ENCODE measurements at regions not wholly inside any gene's neighbourhood (a gene's known extent, or its start where the extent isn't known, plus 50 kb on each side); places are given as distances from the start of the nearest gene placed in this dataset.

DNA sequence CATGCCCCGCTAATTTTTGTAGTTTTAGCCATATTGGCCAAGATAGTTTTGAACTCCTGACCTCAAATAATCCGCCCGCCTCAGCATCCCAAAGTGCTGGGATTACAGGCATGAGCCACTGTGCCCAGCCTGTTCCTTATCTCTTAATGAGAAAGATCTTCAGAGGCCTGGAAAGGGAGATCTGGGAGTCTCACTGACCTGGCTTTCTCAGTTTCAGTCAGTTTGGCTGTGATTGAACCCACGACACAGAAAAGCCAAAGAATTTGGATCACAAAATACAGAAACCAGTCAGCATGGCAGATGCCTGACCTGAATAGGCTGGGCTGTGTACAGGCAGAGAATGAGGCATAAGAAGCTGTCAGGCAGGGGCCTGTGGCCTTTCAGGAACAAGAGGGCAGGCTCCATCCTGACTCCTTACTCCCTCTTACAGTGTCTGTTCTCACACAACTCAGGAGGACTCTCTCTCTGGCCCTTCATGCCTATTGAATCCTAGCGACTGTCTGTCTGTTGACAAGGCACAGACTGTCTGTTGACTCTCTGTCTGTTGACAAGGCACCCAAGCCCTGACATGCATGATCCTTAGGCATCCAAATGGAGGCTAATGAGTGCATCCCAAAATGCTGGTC is 366.5 kb upstream of the CCDC196 start:
- DNase-seq (ENCODE audit: low read depth in 2 of 2): no peak
- no peak overlapping the region for H3K9ac ChIP-seq (ENCODE audit: insufficient read depth, low read length)
- TF ChIP-seq CTCF (conservative IDR thresholded peaks at IDR 0.05 in 1 of 2, IDR thresholded peaks at IDR 0.05 in 1 of 2; ENCODE audit: low read depth in 1 of 2, low read length in 2 of 2) (no peak), EZH2 (IDR thresholded peaks at IDR 0.05; ENCODE audit: low read length, missing control alignments) (no peak)

GRCh38 chr14:66120402-66120801 is 365.8 kb upstream of the CCDC196 start:
- Histone ChIP-seq H4K20me1 (ENCODE audit: control insufficient read depth, extremely low read depth, insufficient read depth, low read length) (no peaks in the 10 kb centered on the region), H3K4me3 (replicated peaks in 1 of 4; ENCODE audit: control extremely low read depth in 1 of 4, insufficient read depth in 1 of 4, low read depth in 3 of 4, low read length in 4 of 4) (no peak overlapping the region), H3K9me3 (ENCODE audit: control insufficient read depth, insufficient read depth, low read depth, low read length) (no peaks in the 10 kb centered on the region), H3K27me3 (ENCODE audit: control insufficient read depth, insufficient read depth, low read length) (no peaks in the 10 kb centered on the region), H3K27ac (ENCODE audit: insufficient read depth, low read length) (no peak overlapping the region), H3K36me3 (ENCODE audit: control insufficient read depth, insufficient read depth, low read length) (no peaks in the 10 kb centered on the region), H3K79me2 (ENCODE audit: control insufficient read depth, insufficient read depth, low read length) (no peaks in the 10 kb centered on the region), H3K4me2 (ENCODE audit: extremely low read depth, insufficient read depth, low read length) (no peak overlapping the region), H2AFZ (ENCODE audit: low read length) (no peak overlapping the region), H3K4me1 (ENCODE audit: control insufficient read depth, extremely low read depth, insufficient read depth, low read length) (no peaks in the 10 kb centered on the region), H3K9ac (ENCODE audit: insufficient read depth, low read length) (no peak overlapping the region)
- TF ChIP-seq CTCF (conservative IDR thresholded peaks at IDR 0.05 in 1 of 2, IDR thresholded peaks at IDR 0.05 in 1 of 2; ENCODE audit: low read depth in 1 of 2, low read length in 2 of 2) (no peak), EZH2 (IDR thresholded peaks at IDR 0.05; ENCODE audit: low read length, missing control alignments) (no peak)
- no peak for DNase-seq (ENCODE audit: low read depth in 2 of 2)

More for the DNA sequence above, 366.5 kb upstream of the CCDC196 start:
- H3K4me3 ChIP-seq (replicated peaks in 1 of 4; ENCODE audit: control extremely low read depth in 1 of 4, insufficient read depth in 1 of 4, low read depth in 3 of 4, low read length in 4 of 4): no peak overlapping the region
- no peaks in the 10 kb centered on the region for H4K20me1 ChIP-seq (ENCODE audit: control insufficient read depth, extremely low read depth, insufficient read depth, low read length)
- H2AFZ ChIP-seq (ENCODE audit: low read length): no peak overlapping the region
- no peaks in the 10 kb centered on the region for H3K27me3 ChIP-seq (ENCODE audit: control insufficient read depth, insufficient read depth, low read length)
- H3K36me3 ChIP-seq (ENCODE audit: control insufficient read depth, insufficient read depth, low read length): no peaks in the 10 kb centered on the region
- no peak overlapping the region for H3K27ac ChIP-seq (ENCODE audit: insufficient read depth, low read length)
- H3K79me2 ChIP-seq (ENCODE audit: control insufficient read depth, insufficient read depth, low read length): no peaks in the 10 kb centered on the region
- H3K9me3 ChIP-seq (ENCODE audit: control insufficient read depth, insufficient read depth, low read depth, low read length): no peaks in the 10 kb centered on the region
- H3K4me1 ChIP-seq (ENCODE audit: control insufficient read depth, extremely low read depth, insufficient read depth, low read length): no peaks in the 10 kb centered on the region
- H3K4me2 ChIP-seq (ENCODE audit: extremely low read depth, insufficient read depth, low read length): no peak overlapping the region

GRCh38 chr14:66121859-66122258 is 364.3 kb upstream of the CCDC196 start:
- Histone ChIP-seq H3K36me3 (ENCODE audit: control insufficient read depth, insufficient read depth, low read length) (no peaks in the 10 kb centered on the region), H3K4me3 (replicated peaks in 1 of 4; ENCODE audit: control extremely low read depth in 1 of 4, insufficient read depth in 1 of 4, low read depth in 3 of 4, low read length in 4 of 4) (no peak overlapping the region), H3K9me3 (ENCODE audit: control insufficient read depth, insufficient read depth, low read depth, low read length) (no peaks in the 10 kb centered on the region), H3K27ac (ENCODE audit: insufficient read depth, low read length) (no peak overlapping the region), H3K27me3 (ENCODE audit: control insufficient read depth, insufficient read depth, low read length) (no peaks in the 10 kb centered on the region), H3K9ac (ENCODE audit: insufficient read depth, low read length) (no peak overlapping the region), H4K20me1 (ENCODE audit: control insufficient read depth, extremely low read depth, insufficient read depth, low read length) (no peaks in the 10 kb centered on the region), H3K4me1 (ENCODE audit: control insufficient read depth, extremely low read depth, insufficient read depth, low read length) (no peaks in the 10 kb centered on the region), H2AFZ (ENCODE audit: low read length) (no peak overlapping the region), H3K79me2 (ENCODE audit: control insufficient read depth, insufficient read depth, low read length) (no peaks in the 10 kb centered on the region), H3K4me2 (ENCODE audit: extremely low read depth, insufficient read depth, low read length) (no peak overlapping the region)
- no peak for DNase-seq (ENCODE audit: low read depth in 2 of 2)
- no peak for TF ChIP-seq EZH2 (IDR thresholded peaks at IDR 0.05; ENCODE audit: low read length, missing control alignments)
- TF ChIP-seq CTCF (conservative IDR thresholded peaks at IDR 0.05 in 1 of 2, IDR thresholded peaks at IDR 0.05 in 1 of 2; ENCODE audit: low read depth in 1 of 2, low read length in 2 of 2): no peak

Measured in fibroblast of lung (primary cell).